HEK293 (cell line): ENCODE measurements at regions not wholly inside any gene's neighbourhood (a gene's known extent, or its start where the extent isn't known, plus 50 kb on each side); places are given as distances from the start of the nearest gene placed in this dataset.

Experiments
- CTCF ChIA-PET: fragments of 350-600 bp; formaldehyde crosslinking; extraction: SDS; loops from one replicate; lab custom pipeline; 2021; ENCODE audit warnings: antibody characterized with exemption; lab: Yijun Ruan, JAX
- POLR2A ChIA-PET: fragments of 300-600 bp; formaldehyde crosslinking; extraction: SDS; loops from one replicate; lab custom pipeline; 2020; ENCODE audit warnings: antibody characterized with exemption, inconsistent platforms; lab: Yijun Ruan, JAX
- H3K27ac ChIP-seq: fragments of 200-500 bp; sonication (Bioruptor generic); 2 replicates; pipeline ENCODE4 v1.5.1; 2014; ENCODE audit warnings: low read depth, low read length, control low read depth, inconsistent platforms; ENCODE audit errors: extremely low read depth
- H3K36me3 ChIP-seq, 2 experiments: fragments of 200-500 bp in 1 of 2; sonication (Bioruptor generic) in 1 of 2; 1 replicate in 1 of 2; 2 replicates in 1 of 2; pipeline ENCODE4 v1.5.1; 2014 to 2017; ENCODE audit warnings: inconsistent platforms in 2 of 2, low read length in 2 of 2; ENCODE audit not compliant: control insufficient read depth in 2 of 2, insufficient read depth in 1 of 2
- H3K4me1 ChIP-seq: fragments of 200-500 bp; sonication (Bioruptor generic); 2 replicates; pipeline ENCODE4 v1.5.1; 2014; ENCODE audit warnings: mild to moderate bottlenecking, low read length, inconsistent platforms; ENCODE audit not compliant: control insufficient read depth, insufficient read depth
- H3K4me3 ChIP-seq: 2 replicates; pipeline ENCODE4 v1.5.1; 2011; ENCODE audit warnings: low read depth, mild to moderate bottlenecking, control low read depth, low read length, moderate library complexity
- H3K9me3 ChIP-seq: fragments of 200-500 bp; sonication (Bioruptor generic); 2 replicates; pipeline ENCODE4 v1.5.1; 2014; ENCODE audit warnings: low read depth, low read length, inconsistent platforms; ENCODE audit not compliant: control insufficient read depth, insufficient read depth
- GLIS2 ChIP-seq: fragments of 450-650 bp; formaldehyde crosslinking; IDR thresholded peaks from 2 replicates; pipeline ENCODE4 v1.5.1; 2016; ENCODE audit warnings: missing biosample characterization, missing genetic modification characterization
- KLF17 ChIP-seq: fragments of 450-650 bp; formaldehyde crosslinking; IDR thresholded peaks from 2 replicates; pipeline ENCODE4 v1.5.1; 2016; ENCODE audit warnings: missing biosample characterization, missing genetic modification characterization
- SALL2 ChIP-seq: fragments of 450-650 bp; formaldehyde crosslinking; IDR thresholded peaks from 2 replicates; pipeline ENCODE4 v1.5.0; 2017; ENCODE audit warnings: missing biosample characterization, mild to moderate bottlenecking, missing genetic modification characterization, borderline replicate concordance
- TSHZ1 ChIP-seq: fragments of 450-650 bp; formaldehyde crosslinking; IDR thresholded peaks from 2 replicates; pipeline ENCODE4 v1.5.1; 2016; ENCODE audit warnings: missing biosample characterization, missing genetic modification characterization, borderline replicate concordance
- ZBTB21 ChIP-seq: fragments of 450-650 bp; formaldehyde crosslinking; IDR thresholded peaks from 2 replicates; pipeline ENCODE4 v1.5.1; 2017; ENCODE audit warnings: missing biosample characterization, missing genetic modification characterization
- ZBTB26 ChIP-seq: fragments of 450-650 bp; formaldehyde crosslinking; optimal IDR thresholded peaks from 2 replicates; pipeline ENCODE3; 2016; ENCODE audit warnings: missing biosample characterization, mild to moderate bottlenecking, missing genetic modification characterization
- ZBTB7A ChIP-seq: fragments of 450-650 bp; formaldehyde crosslinking; IDR thresholded peaks from 2 replicates; pipeline ENCODE4 v1.5.1; 2016; ENCODE audit warnings: low read depth, missing biosample characterization, missing genetic modification characterization
- ZFP3 ChIP-seq: fragments of 450-650 bp; formaldehyde crosslinking; IDR thresholded peaks from 2 replicates; pipeline ENCODE4 v1.5.1; 2016; ENCODE audit warnings: low read depth, missing biosample characterization, missing genetic modification characterization
- ZNF157 ChIP-seq: fragments of 450-650 bp; formaldehyde crosslinking; IDR thresholded peaks from 2 replicates; pipeline ENCODE4 v1.5.1; 2016; ENCODE audit warnings: missing biosample characterization, missing genetic modification characterization
- ZNF324 ChIP-seq: fragments of 450-650 bp; formaldehyde crosslinking; IDR thresholded peaks from 2 replicates; pipeline ENCODE4 v1.5.1; 2016; ENCODE audit warnings: missing biosample characterization, missing genetic modification characterization
- ZNF391 ChIP-seq: fragments of 450-650 bp; formaldehyde crosslinking; IDR thresholded peaks from 2 replicates; pipeline ENCODE4 v1.5.1; 2016; ENCODE audit warnings: low read depth, missing biosample characterization, missing genetic modification characterization, borderline replicate concordance
- ZNF549 ChIP-seq: fragments of 450-650 bp; IDR thresholded peaks from 2 replicates; pipeline ENCODE4 v1.5.1; 2018; ENCODE audit warnings: missing biosample characterization, missing genetic modification characterization, mild to moderate bottlenecking, inconsistent platforms, moderate library complexity
- ZNF558 ChIP-seq: fragments of 450-650 bp; formaldehyde crosslinking; IDR thresholded peaks from 2 replicates; pipeline ENCODE4 v1.5.1; 2016; ENCODE audit warnings: missing biosample characterization, missing genetic modification characterization
- ZNF624 ChIP-seq: fragments of 450-650 bp; formaldehyde crosslinking; IDR thresholded peaks from 2 replicates; pipeline ENCODE4 v1.5.1; 2017; ENCODE audit warnings: missing biosample characterization, missing genetic modification characterization
- ZNF768 ChIP-seq: fragments of 450-650 bp; formaldehyde crosslinking; IDR thresholded peaks from 2 replicates; pipeline ENCODE4 v1.5.1; 2018; ENCODE audit warnings: missing biosample characterization, mild to moderate bottlenecking, missing genetic modification characterization
- TF ChIP-seq, protein P1 (sequence below): fragments of 450-650 bp; formaldehyde crosslinking; IDR thresholded peaks from 2 replicates; pipeline ENCODE4 v1.5.1; 2016; ENCODE audit warnings: missing biosample characterization, missing genetic modification characterization, low read depth
- TF ChIP-seq, protein P2 (sequence below): fragments of 450-650 bp; formaldehyde crosslinking; IDR thresholded peaks from 2 replicates; pipeline ENCODE4 v1.5.1; 2016; ENCODE audit warnings: missing biosample characterization, missing genetic modification characterization
- TF ChIP-seq, protein P3 (sequence below): fragments of 450-650 bp; formaldehyde crosslinking; IDR thresholded peaks from 2 replicates; pipeline ENCODE4 v1.5.0; 2017; ENCODE audit warnings: missing biosample characterization, missing genetic modification characterization, borderline replicate concordance

DNA sequence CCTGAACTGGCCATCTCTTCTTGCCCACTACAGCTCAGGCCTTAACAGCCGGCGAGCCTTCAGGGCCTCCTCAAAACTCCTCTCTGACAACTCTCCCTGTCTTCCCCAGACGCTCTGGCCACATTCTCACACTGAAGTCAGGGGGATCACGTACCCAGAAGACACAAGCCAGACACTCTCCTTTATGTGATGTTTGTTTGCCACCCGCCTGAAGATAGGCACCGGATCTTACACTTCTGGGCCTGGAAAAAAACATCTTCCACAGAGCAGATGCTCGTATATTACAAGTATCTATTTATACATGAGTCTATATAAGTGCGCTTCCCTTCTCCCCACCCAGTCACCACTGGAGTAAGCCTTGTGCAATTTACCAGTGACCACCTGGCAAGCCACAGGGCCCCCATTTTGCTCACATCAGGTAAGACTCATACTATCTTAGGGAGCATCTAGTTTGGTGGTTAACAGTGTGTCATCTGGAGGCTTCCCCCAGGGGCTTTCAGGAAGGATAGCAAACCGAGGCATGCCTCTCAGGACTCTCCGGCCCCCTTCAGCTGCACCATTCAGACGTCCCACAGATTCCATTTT lies 349.4 kb downstream of the SOX9 start:
- Histone ChIP-seq H3K36me3 (no peaks in the 10 kb centered on the region), H3K4me3 (no peak overlapping the region), H3K9me3 (no peaks in the 10 kb centered on the region), H3K4me1 (peaks cover 11% of the 10 kb centered on the region), H3K27ac (no peak overlapping the region)
- ChIA-PET POLR2A (no interaction called here), CTCF (interaction anchor here (0.7 kb wide), 3 partner anchors 37 to 65 kb away, joined by 3 read pairs; no protein-coding TSS in a partner anchor)
- TF ChIP-seq, protein P1, sequence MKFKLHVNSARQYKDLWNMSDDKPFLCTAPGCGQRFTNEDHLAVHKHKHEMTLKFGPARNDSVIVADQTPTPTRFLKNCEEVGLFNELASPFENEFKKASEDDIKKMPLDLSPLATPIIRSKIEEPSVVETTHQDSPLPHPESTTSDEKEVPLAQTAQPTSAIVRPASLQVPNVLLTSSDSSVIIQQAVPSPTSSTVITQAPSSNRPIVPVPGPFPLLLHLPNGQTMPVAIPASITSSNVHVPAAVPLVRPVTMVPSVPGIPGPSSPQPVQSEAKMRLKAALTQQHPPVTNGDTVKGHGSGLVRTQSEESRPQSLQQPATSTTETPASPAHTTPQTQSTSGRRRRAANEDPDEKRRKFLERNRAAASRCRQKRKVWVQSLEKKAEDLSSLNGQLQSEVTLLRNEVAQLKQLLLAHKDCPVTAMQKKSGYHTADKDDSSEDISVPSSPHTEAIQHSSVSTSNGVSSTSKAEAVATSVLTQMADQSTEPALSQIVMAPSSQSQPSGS (tag by site-specific recombination) = no peak
- TF ChIP-seq ZNF549 (tag by site-specific recombination) (no peak), ZNF624 (no peak), ZBTB26 (tag by site-specific recombination) (no peak), TSHZ1 (no peak), ZNF391 (tag by site-specific recombination) (no peak), ZBTB7A (tag by site-specific recombination) (no peak), GLIS2 (tag by site-specific recombination) (no peak), ZFP3 (tag by site-specific recombination) (no peak), ZBTB21 (tag by site-specific recombination) (no peak), KLF17 (no peak)
- TF ChIP-seq, protein P2, sequence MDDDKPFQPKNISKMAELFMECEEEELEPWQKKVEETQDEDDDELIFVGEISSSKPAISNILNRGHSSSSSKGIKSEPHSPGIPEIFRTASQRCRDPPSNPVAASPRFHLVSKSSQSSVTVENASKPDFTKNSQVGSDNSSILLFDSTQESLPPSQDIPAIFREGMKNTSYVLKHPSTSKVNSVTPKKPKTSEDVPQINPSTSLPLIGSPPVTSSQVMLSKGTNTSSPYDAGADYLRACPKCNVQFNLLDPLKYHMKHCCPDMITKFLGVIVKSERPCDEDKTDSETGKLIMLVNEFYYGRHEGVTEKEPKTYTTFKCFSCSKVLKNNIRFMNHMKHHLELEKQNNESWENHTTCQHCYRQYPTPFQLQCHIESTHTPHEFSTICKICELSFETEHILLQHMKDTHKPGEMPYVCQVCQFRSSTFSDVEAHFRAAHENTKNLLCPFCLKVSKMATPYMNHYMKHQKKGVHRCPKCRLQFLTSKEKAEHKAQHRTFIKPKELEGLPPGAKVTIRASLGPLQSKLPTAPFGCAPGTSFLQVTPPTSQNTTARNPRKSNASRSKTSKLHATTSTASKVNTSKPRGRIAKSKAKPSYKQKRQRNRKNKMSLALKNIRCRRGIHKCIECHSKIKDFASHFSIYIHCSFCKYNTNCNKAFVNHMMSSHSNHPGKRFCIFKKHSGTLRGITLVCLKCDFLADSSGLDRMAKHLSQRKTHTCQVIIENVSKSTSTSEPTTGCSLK (tag by site-specific recombination) = no peak

GRCh38 chr17:72470734-72471133 lies 349.9 kb downstream of the SOX9 start:
- CTCF ChIA-PET = interaction anchor here (0.6 to 1.9 kb wide), 2 partner anchors 42 to 69 kb away, joined by 3 to 5 read pairs; no protein-coding TSS in a partner anchor
- POLR2A ChIA-PET = no interaction called here
- H3K4me1 ChIP-seq = peaks cover 6% of the 10 kb centered on the region
- no peaks in the 10 kb centered on the region for H3K9me3 ChIP-seq
- H3K36me3 ChIP-seq = no peaks in the 10 kb centered on the region
- H3K4me3 ChIP-seq = no peak overlapping the region
- H3K27ac ChIP-seq = no peak overlapping the region
- TF ChIP-seq ZNF768 (tag by site-specific recombination) (0 out of 2 replicates have a peak, but pooled peaks have one; percentile 46), ZNF157 (no peak), ZNF324 (tag by site-specific recombination) (no peak), SALL2 (no peak), ZNF558 (tag by site-specific recombination) (no peak)
- TF ChIP-seq, protein P3, sequence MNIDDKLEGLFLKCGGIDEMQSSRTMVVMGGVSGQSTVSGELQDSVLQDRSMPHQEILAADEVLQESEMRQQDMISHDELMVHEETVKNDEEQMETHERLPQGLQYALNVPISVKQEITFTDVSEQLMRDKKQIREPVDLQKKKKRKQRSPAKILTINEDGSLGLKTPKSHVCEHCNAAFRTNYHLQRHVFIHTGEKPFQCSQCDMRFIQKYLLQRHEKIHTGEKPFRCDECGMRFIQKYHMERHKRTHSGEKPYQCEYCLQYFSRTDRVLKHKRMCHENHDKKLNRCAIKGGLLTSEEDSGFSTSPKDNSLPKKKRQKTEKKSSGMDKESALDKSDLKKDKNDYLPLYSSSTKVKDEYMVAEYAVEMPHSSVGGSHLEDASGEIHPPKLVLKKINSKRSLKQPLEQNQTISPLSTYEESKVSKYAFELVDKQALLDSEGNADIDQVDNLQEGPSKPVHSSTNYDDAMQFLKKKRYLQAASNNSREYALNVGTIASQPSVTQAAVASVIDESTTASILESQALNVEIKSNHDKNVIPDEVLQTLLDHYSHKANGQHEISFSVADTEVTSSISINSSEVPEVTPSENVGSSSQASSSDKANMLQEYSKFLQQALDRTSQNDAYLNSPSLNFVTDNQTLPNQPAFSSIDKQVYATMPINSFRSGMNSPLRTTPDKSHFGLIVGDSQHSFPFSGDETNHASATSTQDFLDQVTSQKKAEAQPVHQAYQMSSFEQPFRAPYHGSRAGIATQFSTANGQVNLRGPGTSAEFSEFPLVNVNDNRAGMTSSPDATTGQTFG (tag by site-specific recombination) = no peak
